ENCODE measurements at regions not wholly inside any gene's neighbourhood (a gene's known extent, or its start where the extent isn't known, plus 50 kb on each side); places are given as distances from the start of the nearest gene placed in this dataset.
A peak's percentile ranks its signal among the peaks of the same experiment; 100 is the strongest.

GRCh38 chr13:44014501-44014900 lies 134.8 kb downstream of the LACC1 start:
- DNase-seq (no peak), ATAC-seq (peak in 3 of 8 donors; percentile 33 to 46 (median 43))
- peak overlapping the region in 9 of 10 donors; percentile 50 to 82 (median 70) for H3K27ac ChIP-seq
- intact Hi-C loops (cut with DNase I) = no loop called here
- 62 to 67% methylated on average over 8 of the region's 8 CpGs for WGBS, 2 donors
- no peaks in the 10 kb centered on the region for H3K9me3 ChIP-seq
- no peak for TF ChIP-seq CTCF (IDR thresholded peaks at IDR 0.05)
- H3K4me3 ChIP-seq = no peak overlapping the region
- no peaks in the 10 kb centered on the region for H3K27me3 ChIP-seq
- no peaks in the 10 kb centered on the region for H3K36me3 ChIP-seq
- peaks cover 0 to 56% (median 46%) of the 10 kb centered on the region in 9 donors for H3K4me1 ChIP-seq

GRCh38 chr13:44015118-44015517 lies 135.4 kb downstream of the LACC1 start:
- no peak for TF ChIP-seq CTCF (IDR thresholded peaks at IDR 0.05)
- H3K36me3 ChIP-seq = no peaks in the 10 kb centered on the region
- peaks cover 0 to 56% (median 46%) of the 10 kb centered on the region in 9 donors for H3K4me1 ChIP-seq
- intact Hi-C loops (cut with DNase I) = loop anchor here in 1 of 10 donors (5.0 kb wide), 1 partner anchor 78 kb away; no protein-coding TSS in a partner anchor
- no peak overlapping the region for H3K4me3 ChIP-seq
- WGBS, 2 donors = 85 to 89% methylated on average over 5 of the region's 5 CpGs
- H3K9me3 ChIP-seq = no peaks in the 10 kb centered on the region
- peak overlapping the region in 5 of 10 donors; percentile 26 to 82 (median 68) for H3K27ac ChIP-seq
- DNase-seq (no peak), ATAC-seq (no peak)
- H3K27me3 ChIP-seq = no peaks in the 10 kb centered on the region

DNA sequence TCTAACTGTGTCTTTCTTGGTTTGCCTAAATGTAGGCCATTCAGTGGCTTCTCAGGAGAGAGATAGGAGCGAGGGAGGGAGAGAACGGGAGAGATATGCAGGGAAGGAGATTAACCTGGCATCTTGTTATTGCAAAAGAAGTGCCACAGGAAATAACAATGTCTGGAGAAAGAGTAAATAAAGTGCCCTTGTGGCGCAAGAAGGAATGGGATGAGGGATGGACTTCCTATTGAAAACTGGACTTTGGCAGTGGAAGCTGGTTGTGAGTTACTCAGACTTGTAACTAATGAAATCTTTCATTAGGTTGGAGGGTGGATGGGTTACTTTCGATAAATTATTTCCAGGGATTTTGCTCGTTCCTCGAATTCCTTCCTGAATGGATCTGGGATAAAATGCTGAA lies 136.1 kb downstream of the LACC1 start:
- H3K4me1 ChIP-seq = peaks cover 0 to 56% (median 46%) of the 10 kb centered on the region in 9 donors
- no peaks in the 10 kb centered on the region for H3K9me3 ChIP-seq
- H3K27me3 ChIP-seq = no peaks in the 10 kb centered on the region
- no peak for TF ChIP-seq CTCF (IDR thresholded peaks at IDR 0.05)
- no peaks in the 10 kb centered on the region for H3K36me3 ChIP-seq
- no peak overlapping the region for H3K4me3 ChIP-seq
- intact Hi-C loops (cut with DNase I) = loop anchor here in 1 of 10 donors (5.0 kb wide), 1 partner anchor 79 kb away; no protein-coding TSS in a partner anchor
- WGBS, 2 donors = 87 to 92% methylated on average over 6 of the region's 6 CpGs
- ATAC-seq (no peak), DNase-seq (no peak)
- H3K27ac ChIP-seq = peak overlapping the region in 1 of 10 donors; percentile 82

GRCh38 chr13:44017756-44018309 lies 138.1 kb downstream of the LACC1 start:
- Histone ChIP-seq H3K27ac (peak overlapping the region in 8 of 10 donors; percentile 1 to 58 (median 46)), H3K4me1 (peaks cover 0 to 65% (median 45%) of the 10 kb centered on the region in 9 donors), H3K9me3 (no peaks in the 10 kb centered on the region), H3K4me3 (no peak overlapping the region), H3K36me3 (no peaks in the 10 kb centered on the region), H3K27me3 (no peaks in the 10 kb centered on the region)
- intact Hi-C loops (cut with DNase I) = loop anchor here in 1 of 10 donors (5.0 kb wide), 1 partner anchor 81 kb away; no protein-coding TSS in a partner anchor
- peak; percentile 27 to 82 (median 53) for ATAC-seq
- peak in 1 of 2 donors; percentile 14 for DNase-seq
- WGBS, 2 donors = 45 to 71% methylated on average over 5 of the region's 5 CpGs
- TF ChIP-seq CTCF (IDR thresholded peaks at IDR 0.05) = no peak
